Epithelial cell of prostate (primary cell): ENCODE measurements at regions not wholly inside any gene's neighbourhood (a gene's known extent, or its start where the extent isn't known, plus 50 kb on each side); places are given as distances from the start of the nearest gene placed in this dataset.

ENCODE experiments used
- DNase-seq: peaks from one replicate; pipeline ENCODE4 v3.0.0-alpha.2; 2011; ENCODE audit warnings: low read depth, low spot score
- H3K27ac ChIP-seq: fragments of 450-650 bp; 2 replicates; pipeline ENCODE4 v1.5.1; 2017; ENCODE audit warnings: mild to moderate bottlenecking

- DNase-seq: no peak
- H3K27ac ChIP-seq: no peak overlapping the region
Measured at GRCh38 chr13:22107549-22107948, 436.7 kb downstream of the FGF9 start.

- DNase-seq: no peak
Measured at GRCh38 chr13:22108283-22108942, 437.5 kb downstream of the FGF9 start.

GRCh38 chr13:22108979-22109378, 438.1 kb downstream of the FGF9 start:
- no peak for DNase-seq
- H3K27ac ChIP-seq: no peak overlapping the region

More at GRCh38 chr13:22108283-22108942, 437.5 kb downstream of the FGF9 start:
- H3K27ac ChIP-seq: no peak overlapping the region

DNA sequence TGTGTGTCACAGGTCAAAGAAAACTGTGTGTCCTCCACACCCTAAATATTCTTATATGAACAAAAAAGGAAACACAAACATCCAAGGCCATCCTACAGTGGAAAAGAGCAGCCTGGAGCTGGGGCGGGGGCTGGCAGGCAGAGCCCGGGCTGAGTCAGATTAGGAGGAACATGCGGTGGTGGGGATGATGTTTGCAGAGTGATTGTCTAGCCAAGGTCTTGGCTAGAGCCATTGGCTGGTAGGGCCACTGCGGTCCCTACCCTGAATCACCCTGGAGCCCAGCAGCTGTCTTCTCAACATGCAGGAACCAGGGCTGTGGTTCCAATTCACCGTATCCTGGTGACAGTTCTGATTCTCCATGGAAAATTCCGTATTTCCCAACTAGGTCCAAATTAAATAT, 439.5 kb downstream of the FGF9 start:
- no peak for DNase-seq
- H3K27ac ChIP-seq: no peak overlapping the region

GRCh38 chr13:22111152-22111783, 440.4 kb downstream of the FGF9 start:
- DNase-seq: no peak

GRCh38 chr13:22111961-22112360, 441.1 kb downstream of the FGF9 start:
- H3K27ac ChIP-seq: no peak overlapping the region
- DNase-seq: no peak

More at GRCh38 chr13:22111152-22111783, 440.4 kb downstream of the FGF9 start:
- no peak overlapping the region for H3K27ac ChIP-seq

GRCh38 chr13:22112956-22113745, 442.3 kb downstream of the FGF9 start:
- no peak for DNase-seq

GRCh38 chr13:22114630-22115311, 443.9 kb downstream of the FGF9 start:
- DNase-seq: no peak
- no peak overlapping the region for H3K27ac ChIP-seq

More at GRCh38 chr13:22112956-22113745, 442.3 kb downstream of the FGF9 start:
- no peak overlapping the region for H3K27ac ChIP-seq

- no peak for DNase-seq
- H3K27ac ChIP-seq: no peak overlapping the region
Measured at GRCh38 chr13:22118158-22118557, 447.3 kb downstream of the FGF9 start.

- DNase-seq: no peak
- no peak overlapping the region for H3K27ac ChIP-seq
Measured at GRCh38 chr13:22120646-22121045, 449.8 kb downstream of the FGF9 start.

DNA sequence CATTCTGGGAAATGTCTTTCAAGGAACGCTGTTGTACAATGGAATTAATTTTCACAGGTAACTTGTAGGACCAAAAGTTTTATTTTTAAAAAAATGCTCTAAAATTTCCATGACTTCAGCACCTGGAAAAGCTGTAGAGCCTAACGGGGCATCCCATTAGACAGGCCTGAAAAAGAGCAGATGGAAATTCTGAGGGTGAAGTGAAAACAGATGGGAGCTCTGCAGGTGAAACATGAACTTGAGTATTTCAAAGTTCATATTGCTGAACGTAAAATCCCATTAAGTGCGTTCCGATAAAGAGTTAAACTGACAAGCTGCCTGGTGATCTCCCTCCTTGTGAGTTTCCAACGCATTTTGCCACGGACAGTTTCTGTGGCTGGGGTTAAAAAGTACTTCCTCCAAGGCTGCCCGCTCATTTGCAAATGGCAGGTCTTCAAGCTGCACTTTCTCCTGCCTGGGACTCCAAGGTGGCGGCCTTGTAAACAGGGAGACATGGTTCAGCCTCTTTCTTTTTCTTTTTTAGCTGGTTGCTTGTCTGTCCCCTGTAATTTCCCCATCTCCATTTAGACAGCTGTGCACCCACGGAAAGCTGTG, 450.4 kb downstream of the FGF9 start:
- H3K27ac ChIP-seq: no peak overlapping the region
- DNase-seq: no peak

GRCh38 chr13:22126433-22127021, 455.7 kb downstream of the FGF9 start:
- no peak overlapping the region for H3K27ac ChIP-seq
- no peak for DNase-seq

DNA sequence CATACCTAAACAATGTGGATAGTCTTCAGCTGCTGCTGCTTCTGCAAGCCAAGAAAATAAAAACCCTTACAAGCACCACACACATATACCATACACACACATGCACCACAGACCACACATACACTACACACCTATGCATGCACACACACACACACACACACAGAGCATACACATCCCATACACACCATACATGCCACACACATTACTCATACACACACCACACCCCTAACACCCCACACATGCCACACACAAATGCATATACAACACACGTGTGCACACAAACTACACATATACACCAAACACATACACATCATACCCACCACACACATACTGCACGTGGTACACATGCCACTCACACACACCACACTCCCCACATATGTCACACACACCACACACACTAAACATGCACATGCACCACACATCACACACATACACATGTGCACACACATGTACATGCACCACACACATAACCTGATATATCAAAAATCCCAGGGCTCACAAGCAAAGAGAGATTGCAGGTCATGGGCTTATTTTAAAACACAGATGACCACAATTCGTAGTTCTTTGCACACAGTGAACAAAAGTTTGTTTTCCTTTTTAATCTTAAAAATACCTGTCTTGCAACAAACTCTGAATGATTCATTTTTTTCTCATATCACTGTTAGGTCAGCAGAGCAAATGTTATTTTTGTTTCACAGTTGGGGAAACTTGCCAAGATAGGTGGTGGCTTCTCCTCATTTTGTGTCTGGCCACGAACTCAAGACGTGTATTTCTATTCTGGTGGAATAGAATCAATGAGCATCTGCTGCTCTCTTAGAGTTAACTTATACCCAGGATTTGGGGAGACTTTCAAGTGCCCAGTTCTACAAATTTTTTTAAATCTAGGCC, 456.6 kb downstream of the FGF9 start:
- no peak for DNase-seq

DNA sequence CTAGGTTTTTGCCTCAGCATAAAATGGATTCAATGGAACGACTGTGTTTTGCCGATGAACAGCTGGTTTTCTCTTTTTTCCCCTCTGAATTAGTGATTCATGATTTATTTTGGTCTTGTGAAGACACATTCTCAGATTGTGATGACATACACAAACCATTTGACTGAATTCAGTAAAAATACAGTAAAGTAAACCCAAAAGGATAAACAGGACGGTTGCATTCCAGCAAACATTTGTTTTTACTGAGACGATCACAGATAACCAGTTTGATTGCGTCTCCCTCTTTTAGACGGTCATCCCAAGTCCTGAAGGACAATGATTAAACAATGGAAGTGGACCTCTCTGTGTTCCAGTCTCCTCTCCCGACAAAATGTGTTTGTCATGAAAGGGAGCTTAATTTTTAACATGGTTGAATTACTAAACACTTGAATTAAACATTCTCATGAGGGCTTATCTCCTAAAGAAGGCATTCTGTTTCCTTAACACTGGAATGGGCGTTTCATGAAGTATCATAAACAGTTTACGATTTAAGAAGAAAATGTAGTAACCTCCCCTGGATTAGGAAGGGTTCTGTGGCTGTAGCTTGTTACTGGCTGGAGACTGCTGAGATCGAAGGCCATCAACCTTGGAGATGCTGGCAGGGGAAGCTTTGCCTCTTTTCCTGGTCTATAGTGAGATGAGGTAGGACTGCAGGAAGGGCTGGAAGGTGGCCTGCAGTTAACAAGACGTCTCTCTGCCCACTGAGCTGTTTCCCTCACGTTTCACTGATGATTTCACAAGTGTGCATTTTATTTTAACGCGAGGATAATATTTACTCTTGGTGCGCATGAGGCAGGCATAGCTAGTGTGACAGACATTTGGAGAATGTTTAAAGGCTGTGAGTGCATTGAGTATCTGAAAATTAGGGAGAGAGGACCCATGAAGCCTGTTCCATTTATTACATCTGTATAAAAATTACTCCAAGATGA, 457.9 kb downstream of the FGF9 start:
- no peak for DNase-seq
- H3K27ac ChIP-seq: no peak overlapping the region

More for the DNA sequence above, 456.6 kb downstream of the FGF9 start:
- no peak overlapping the region for H3K27ac ChIP-seq

GRCh38 chr13:22130254-22130653, 459.4 kb downstream of the FGF9 start:
- no peak overlapping the region for H3K27ac ChIP-seq
- DNase-seq: no peak

GRCh38 chr13:22134261-22134660, 463.4 kb downstream of the FGF9 start:
- DNase-seq: no peak

GRCh38 chr13:22135446-22135845, 464.6 kb downstream of the FGF9 start:
- DNase-seq: no peak
- H3K27ac ChIP-seq: no peak overlapping the region

More at GRCh38 chr13:22134261-22134660, 463.4 kb downstream of the FGF9 start:
- H3K27ac ChIP-seq: no peak overlapping the region
